Fibroblast of upper back skin (primary cell): ENCODE measurements at regions not wholly inside any gene's neighbourhood (a gene's known extent, or its start where the extent isn't known, plus 50 kb on each side); places are given as distances from the start of the nearest gene placed in this dataset.
"Not testable (repeated sequence)": the region's sequence is repeated elsewhere in the genome, so short reads cannot be mapped to it uniquely, and the experiment has no call there.

Source experiments
- DNase-seq: peaks from one replicate; pipeline ENCODE4 v3.0.0-alpha.2; 2013

DNA sequence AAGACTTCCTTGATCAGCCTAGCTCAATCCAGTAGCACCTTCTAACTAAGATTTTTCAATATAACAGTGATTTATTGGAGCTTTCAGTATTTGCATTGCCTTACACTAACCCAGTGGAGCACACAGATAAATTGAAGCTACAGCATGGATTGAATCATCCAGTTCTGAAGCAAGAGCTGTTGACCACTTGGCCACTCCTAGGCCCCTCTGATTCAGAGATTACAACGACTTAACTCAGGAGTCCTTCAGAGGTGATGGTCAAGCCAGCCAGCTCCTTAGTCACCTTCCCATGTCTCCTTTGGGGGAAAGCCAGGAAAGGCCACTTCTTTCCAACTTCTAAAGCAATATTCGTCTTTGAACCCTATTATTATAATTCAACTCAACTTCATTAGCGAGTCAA is 151.8 kb downstream of the TENT5C start:
- peak; percentile 54 for DNase-seq

DNA sequence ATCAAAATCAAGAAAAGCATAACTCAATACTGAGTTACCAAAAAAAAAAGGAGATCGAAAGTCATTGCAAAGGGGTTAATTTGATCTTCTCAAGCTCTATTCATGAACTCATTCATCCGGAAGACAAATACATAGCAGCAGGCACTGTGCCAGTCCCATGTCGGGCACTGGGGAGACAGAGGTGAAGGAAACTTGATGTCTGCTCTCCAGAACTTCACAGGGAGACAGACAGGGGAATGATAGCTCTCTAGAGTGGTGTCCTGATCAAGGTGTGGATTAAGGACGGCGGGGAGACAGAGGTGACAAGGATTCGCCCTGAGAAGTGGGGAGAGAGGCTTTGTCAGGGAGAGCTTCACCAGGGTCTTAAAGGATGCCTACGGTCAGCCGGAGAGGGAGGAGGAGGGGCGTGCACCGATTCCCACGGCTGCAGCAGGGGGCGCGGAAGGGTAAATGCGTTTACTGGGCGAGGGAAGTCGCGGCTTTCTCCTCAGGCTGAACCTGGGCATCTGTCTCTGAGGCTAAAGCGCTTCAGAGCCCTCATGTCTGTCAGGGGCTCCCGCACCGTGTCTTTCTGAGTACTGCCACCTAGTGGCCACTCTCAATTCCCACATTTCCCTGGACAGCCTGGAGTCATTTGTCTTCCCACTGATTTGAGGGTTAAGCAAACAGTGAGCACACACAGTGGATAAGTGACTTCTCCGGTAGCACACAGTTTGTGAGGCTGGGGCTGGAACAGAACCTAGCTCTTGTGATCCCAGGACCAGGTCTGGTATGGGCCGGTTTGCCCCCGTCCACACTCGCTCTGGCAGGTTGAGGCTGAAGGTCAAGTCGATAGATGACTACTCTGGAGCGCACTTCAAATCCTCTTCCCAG is 152.8 kb downstream of the TENT5C start:
- DNase-seq, result peak; percentile 83

DNA sequence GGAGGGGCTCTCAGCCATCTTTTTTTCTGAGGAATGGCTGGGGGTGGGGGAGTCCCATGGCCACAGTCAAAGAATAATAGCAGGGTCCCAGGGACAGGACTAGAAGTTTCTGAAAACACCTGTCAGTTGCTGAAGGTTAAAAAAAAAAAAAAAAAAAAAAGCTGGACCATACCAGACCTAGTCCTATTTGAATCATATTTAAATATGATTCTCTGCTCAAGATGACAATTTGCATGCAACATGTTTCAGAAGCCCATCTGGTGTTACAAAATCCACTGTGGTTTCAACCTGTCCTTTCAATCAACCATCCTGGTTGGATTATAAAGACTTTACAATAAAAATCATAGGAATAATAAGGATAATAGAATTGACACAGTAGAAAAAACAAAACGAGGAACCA is 153.7 kb downstream of the TENT5C start:
- no peak for DNase-seq

DNA sequence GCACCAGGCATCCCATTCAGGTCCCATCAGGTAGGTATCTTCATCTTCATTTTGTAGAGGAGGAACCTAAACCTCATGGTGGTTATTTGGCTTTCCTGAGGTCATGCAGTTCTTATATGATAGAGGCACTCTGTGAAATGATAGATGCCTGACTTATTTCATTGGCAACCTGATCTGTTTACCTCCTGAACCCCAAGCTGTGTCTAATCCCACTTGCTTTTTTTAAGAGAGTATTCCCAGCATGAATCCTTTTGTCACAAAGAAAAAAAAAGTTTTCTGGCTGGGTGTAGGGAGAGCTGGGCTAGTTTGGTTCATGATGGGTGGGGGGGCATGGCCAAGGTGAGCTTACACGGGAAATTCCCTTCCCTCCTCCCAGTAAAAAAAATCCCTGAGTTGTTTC is 154.2 kb downstream of the TENT5C start:
- DNase-seq, result no peak

DNA sequence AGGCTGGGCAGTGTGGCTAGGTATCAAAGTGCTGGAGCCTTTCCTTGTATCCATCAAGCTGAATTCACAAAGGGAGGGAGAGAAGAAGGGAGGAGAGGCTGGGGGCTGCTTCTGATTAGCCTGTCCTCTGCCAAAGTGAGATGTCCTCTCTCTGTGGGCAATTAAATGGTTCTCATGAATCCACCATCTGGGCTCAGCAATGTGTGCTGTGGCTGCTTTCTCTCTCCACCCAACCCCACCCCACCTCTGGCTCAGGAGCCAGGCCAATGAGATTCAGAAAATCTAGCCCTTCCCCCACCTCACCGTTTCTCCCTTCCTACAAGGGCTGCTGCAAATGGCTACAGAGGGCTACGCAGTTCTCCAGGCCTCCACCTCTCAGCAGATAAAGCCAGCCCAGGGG is 154.6 kb downstream of the TENT5C start:
- DNase-seq, result no peak

DNA sequence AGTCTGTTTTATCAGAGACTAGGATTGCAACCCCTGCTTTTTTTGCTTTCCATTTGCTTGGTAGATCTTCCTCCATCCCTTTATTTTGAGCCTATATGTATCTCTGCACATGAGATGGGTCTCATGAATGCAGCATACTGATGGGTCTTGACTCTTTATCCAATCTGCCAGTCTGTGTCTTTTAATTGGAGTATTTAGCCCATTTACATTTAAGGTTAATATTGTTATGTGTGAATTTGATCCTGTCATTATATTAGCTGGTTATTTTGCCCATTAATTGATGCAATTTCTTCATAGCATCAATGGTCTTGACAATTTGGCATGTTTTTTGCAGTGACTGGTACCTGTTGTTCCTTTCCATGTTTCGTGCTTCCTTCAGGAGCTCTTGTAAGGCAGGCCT is 161.7 kb downstream of the GDAP2 start:
- DNase-seq, result not testable (repeated sequence)

DNA sequence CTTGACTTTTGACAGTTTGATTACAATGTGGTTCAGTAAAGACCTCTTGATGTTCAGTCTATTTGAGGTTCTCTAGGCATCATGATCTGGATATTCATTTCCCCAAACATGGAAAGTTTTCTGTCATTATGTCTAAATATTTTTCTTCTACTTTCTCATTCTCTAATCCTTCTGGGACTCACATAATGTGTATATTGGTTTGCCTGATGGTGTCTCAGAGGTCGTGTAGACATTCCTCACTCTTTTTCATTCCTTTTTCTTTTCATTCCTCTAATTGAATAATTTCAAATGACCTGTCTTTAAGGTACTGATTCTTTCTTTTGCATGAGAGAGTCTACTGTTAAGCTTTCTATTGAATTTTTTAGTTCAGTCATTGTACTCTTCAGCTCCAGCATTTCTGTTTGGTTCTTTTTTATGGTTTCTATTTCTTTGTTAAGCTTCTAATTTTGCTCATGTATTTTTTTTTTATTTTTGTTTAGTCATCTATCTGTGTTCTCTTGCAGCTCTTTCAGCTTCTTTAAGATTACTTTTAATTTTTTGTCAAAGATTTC is 158.4 kb downstream of the GDAP2 start:
- DNase-seq, result no peak

DNA sequence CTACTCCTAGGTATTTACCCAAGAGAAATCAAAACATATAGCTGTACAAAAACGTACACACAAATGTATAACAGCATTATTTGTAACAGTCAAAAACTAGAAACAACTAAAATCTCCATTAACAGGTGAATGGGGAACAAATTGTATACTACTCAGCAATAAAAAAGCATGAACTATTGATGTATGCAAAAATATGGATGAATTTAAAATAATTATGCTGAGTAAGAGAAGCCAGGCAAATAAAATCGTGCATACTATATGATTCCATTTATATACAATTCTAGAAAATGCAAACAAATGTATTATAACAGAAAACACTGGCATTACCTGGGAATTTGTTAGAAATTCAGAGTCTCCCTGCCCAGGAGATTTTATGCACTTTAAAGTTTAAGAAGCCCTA is 150.1 kb downstream of the GDAP2 start:
- DNase-seq, result no peak

DNA sequence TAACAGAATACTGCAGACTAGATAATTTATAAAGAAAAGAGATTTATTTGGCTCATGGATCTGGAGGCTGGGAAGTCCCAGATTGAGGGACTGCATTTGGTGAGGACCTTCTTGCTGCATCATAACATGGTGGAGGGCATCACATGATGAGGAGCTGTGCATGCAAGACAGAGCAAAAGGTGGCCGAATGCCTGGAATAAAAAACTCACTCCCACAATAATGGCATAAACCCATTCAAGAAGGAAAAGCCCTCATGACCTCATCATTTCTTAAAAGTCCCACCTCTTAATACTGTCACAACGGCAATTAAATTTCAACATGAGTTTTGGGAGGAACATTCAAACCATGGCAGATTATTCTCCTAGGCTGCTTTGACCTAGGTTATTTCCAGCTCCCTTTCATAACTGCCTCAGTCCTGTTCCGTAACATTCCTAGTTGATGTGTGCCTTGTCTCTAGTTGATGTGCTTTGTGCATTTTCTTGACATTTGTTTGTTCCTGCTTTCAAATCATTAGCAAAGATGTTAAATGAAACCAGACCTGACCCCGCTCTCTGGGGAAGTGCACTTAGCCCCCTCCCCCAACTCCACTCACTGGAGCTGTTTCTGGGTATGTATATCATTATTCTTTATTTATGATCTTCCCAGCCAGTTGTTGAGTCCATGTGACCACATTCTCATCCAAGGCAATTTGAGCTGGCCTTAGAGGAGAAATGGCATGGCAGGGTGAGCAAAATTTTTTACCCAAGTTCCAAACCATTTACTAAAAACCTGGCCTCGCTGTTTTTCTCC is 148.5 kb downstream of the GDAP2 start:
- peak; percentile 53 for DNase-seq

DNA sequence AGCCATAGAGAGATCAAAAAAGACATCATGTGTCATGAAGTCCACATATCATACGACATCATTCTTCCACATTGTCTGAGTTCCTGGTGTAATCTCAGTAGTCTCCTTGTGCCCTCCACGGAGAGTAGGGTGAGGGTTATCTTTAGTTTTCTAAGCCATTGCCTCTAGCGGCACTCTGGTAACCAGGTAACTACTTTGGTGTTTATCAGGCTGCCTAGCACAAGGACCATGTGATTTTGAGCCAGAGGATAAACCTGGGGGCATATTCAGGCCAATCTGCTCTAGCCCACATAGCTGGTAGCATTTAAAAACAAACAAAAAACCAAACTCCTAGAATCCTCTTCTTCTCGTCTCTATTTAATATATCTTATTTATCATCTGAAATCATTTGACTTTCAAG is 147.4 kb downstream of the GDAP2 start:
- no peak for DNase-seq

DNA sequence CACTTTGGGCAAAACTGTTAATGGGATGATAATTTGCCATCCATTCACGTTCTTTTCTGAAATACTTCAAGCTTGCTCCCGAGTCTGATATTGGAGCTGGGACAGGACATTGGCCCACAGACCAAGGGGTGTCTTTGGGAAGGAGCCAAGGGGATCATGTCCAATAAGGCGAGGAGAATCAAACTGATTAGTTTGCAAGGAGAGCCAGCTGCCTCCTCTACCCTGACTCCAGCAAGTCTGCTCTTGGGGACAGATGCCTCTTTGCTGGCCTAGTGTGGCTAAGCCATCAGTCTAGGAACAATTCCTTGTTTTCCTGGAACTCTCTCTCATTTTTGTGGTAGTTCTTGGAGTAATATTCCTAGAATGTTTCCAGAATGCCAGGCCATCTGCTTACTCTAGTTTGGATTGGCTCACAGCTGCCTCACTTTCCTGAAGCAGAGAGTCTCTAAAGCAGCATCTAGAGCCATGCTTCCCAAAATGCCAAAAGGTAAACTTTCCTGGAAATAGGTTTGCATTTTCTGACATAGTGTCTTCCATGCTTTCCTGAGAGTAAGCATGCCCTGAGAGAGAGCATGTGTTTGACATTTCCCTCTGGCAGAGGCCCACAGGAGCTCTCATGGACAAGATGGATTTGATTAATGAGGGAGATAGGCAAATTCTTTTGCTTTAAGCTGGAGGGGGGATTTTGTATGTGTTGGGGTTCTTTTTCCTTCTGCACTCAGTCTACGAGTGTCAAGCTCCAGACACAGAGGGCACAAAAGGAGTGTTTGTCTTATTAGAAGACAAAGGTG is 145.6 kb downstream of the GDAP2 start:
- peak; percentile 17 for DNase-seq

DNA sequence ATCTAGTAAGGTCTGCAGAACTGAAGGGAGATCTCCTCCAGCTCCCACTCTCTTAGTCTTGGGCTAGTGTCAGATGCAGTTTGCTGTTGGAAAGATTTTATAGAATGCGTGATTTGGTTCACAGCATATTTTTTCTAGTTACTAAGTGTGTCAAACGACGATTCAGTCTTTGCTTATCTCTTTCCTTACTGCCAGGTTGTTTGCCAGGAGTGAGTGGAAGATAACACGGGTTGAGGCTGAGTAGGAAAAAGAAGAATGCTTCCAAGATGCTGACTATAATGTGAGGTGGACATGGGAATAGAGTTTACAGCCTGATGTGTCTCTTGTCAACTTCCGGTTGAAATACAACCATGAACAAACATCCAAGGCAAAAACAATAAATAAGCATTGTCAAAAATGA is 141.4 kb downstream of the GDAP2 start:
- DNase-seq, result no peak

DNA sequence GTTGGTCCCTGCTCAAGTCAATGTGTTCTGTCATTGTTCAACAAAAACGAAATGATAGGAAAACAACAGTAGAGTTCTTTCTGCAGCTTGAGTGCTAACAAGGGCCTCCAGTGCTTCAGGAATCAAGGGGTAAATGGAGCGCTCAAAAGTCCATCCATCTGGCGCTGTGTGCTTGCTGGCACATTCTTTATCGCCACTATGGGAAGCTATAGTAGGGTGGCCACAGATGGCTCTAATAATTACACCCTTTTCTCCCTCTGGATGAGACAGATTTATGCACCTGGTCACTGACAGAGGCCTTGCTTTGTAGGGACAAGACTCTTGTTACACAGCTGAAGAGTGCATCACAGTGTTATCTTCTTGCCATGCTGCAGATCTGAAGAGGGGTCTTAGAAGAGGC is 136.0 kb downstream of the GDAP2 start:
- DNase-seq, result no peak

DNA sequence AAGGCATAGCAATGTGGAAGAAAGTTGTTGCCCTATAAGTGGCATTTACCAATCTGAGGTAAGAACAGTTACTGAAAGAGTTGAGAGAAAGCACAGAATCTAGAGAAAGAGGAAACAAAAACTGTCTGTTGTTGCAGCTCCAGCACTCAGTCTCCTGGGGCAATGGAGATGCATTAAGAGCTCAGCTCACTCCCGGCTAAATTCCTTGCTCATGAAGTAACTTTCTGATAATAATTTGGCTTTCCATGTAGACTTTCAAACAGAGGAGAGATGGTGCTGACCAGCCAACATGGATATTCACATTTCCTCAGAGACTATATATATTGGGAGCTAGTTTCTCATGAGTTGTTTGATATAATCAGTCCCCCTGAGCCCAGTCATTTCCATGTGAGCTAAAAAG is 135.3 kb downstream of the GDAP2 start:
- DNase-seq, result peak; percentile 74

DNA sequence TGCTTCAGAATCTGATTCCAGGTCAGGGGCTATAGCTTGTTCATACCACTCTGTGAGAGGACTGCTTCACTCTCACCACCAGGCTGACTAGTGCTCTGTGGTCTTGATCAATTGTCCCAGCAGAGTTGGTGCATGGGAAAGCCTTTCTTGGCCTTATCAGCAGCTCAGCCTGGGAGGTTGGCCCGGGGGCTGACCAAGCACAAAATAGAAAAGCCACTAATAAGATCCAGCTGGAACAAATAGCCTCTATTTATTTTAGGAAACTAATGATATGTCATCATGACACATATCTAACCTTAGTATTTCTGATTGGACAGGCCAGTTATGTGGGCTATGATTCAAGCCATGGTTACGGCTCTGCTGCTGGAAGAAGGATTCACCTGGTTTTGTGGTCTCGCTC is 134.2 kb downstream of the GDAP2 start:
- peak; percentile 89 for DNase-seq

DNA sequence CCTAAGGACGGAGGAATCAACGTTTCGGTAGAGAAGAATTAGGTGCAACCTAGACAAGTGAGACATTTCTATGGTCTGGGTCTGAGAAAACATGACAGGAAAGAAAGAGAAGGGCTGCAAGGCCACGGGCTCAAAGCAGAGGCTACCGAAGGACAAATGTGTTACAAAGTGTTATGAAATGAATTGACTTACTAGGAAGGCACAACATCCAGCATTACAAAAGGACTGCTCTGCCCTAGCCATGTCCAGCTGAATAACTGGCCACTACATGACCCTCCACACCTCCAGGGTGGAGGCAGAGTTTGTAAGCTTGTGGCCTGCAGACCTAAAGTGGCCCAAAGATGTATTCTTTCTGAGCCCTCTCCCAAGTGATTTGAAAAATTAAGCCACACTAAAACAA is 133.6 kb downstream of the GDAP2 start:
- DNase-seq, result no peak

DNA sequence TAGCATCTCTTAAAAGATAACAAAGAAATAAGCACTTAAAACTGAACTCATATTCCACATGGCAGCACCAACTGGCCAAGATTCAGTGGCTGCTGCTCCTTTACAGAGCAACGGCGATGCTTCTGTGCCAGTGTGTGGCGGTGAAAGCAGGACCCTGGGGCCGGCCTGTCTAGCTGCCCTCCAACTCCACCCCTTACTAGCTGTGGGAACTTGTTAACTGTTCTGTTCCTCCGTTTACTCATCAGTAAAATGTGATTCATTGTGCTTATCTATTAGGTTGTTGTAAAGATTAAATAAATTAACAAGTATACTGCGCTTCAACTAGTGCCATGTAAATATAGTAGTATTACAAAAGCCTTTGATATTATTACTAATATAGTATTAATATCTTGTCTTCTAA is 133.2 kb downstream of the GDAP2 start:
- DNase-seq, result no peak

DNA sequence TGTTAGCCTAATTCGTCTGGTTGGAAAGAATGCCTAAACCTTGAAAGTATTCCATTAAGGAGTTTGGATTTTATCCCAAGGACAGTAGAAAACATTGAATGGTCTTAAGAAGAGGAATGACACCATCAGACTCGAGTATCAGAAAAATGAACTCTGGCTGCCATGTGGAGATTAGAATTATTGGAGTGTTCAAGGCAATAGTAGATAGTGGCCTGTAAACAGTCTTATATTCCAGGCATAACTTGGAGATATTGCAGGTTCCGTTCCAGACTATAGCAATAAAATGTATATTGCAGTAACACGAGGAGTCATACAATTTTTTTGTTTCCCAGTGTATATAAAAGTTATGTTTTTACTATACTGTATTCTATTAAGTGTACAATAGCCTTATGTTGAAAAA is 130.9 kb downstream of the GDAP2 start:
- DNase-seq, result no peak

DNA sequence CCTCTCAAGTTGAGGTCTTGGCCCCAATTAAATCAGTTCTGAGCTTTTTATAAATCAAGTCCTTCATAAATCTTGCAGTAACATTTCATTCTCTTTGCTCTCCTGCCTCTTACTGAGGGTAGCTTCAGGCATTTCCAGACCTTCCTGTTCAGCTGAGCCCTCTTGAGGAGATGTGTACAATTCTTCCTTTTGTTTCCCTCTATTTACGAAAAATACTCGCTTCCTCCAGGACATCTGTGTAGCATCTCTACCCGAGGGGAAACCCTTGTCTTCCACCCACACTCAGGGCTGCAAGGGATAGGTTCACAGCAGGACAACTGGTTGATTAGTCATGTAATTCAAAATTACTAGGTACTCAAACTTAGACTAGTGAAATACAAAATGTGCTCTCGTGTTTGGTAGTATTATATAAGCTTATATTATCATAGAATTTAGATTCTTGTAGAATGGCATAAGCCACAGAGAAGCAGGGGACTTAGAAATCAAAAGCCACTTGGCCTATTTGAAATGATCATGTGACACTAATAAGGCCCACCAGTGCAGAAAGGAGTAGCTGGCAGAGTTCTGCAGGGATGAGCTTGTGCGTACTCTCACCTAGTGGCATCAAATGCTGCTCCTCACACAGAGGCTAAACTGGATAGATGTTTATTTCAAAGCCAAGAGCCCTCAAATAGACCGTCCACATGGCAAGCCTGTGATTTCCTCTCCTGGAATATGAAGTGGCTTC is 126.7 kb downstream of the GDAP2 start:
- DNase-seq, result no peak

DNA sequence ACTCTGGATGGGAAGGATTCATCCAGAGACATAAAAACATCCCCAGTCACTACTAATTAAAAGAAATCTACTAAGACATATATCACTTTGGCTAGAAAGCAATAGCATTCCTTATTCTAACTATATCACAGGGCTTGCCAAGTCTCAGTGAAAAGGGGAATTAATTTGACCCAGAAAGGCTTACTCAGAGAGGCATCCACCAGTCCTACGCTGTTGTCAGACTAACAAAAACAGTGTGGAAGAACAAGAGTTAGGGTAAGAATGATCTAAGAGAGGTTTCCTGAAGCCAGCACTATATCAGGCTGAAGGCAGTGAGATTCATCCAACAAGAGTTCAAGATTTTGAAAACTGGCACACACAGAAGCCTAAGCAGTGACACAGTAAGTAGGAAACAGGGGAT is 126.1 kb downstream of the GDAP2 start:
- DNase-seq, result peak; percentile 42

DNA sequence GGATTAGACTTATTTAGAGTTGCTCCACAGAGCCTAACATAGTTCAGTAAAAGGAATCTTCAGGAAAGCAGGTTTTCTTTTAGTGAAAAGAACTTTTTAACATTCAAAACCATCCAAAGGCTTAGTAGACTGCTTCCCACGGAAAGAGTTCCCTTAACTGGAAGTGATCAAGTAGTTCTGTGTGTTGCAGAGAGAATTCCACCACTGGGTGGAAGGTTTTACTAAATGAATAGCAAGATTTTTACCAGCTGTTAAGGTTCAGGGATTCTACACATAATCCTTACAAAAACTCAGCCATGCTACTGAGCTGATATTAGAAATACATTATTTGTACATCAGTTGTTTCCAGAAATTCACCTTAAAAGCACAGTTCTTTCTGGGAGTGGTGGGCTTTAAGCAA is 119.7 kb downstream of the GDAP2 start:
- no peak for DNase-seq

DNA sequence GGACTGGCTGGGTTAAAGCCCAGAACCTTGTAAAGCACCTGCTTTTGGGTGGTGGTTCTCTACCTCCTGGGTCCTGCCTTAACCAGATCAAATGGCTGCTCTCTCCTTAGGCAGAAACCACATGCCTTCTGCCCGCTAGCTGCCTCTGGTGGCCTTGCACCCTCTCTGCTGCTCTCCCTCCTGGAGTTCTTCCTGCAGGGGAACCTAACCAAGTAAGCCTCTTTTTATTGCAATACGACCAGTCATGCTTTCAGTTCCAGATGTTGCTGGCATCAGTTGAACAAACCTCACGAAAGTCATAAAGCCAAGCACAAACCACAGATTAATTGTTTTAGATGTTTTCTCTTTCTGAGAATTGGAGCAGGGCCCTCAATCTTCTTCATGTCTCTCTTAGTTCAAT is 118.9 kb downstream of the GDAP2 start:
- DNase-seq, result peak; percentile 63
